Neural crest cell (in vitro differentiated cells): ENCODE measurements at regions not wholly inside any gene's neighbourhood (a gene's known extent, or its start where the extent isn't known, plus 50 kb on each side); places are given as distances from the start of the nearest gene placed in this dataset.

ENCODE experiments used
- DNase-seq: peaks from one replicate; pipeline ENCODE4 v3.0.0; 2021; ENCODE audit warnings: low read depth, mixed read lengths, low spot score
- H3K27ac Mint-ChIP-seq: one replicate; pipeline ENCODE4 v1.8.0; 2021; ENCODE audit warnings: mild to moderate bottlenecking, mixed read lengths; ENCODE audit not compliant: unreplicated experiment
- H3K27me3 Mint-ChIP-seq: 2 replicates; pipeline ENCODE4 v1.8.0; 2021; ENCODE audit warnings: low read depth, mild to moderate bottlenecking, mixed read lengths
- H3K36me3 Mint-ChIP-seq: 2 replicates; pipeline ENCODE4 v1.8.0; 2021; ENCODE audit warnings: low read depth, mild to moderate bottlenecking, mixed read lengths
- H3K4me1 Mint-ChIP-seq: 2 replicates; pipeline ENCODE4 v1.8.0; 2021; ENCODE audit warnings: mixed read lengths
- H3K4me3 Mint-ChIP-seq: one replicate; pipeline ENCODE4 v1.8.0; 2021; ENCODE audit warnings: mild to moderate bottlenecking, mixed read lengths
- H3K9me3 Mint-ChIP-seq: 2 replicates; pipeline ENCODE4 v1.8.0; 2021; ENCODE audit warnings: mixed read lengths
- CTCF ChIP-seq: fragments of 200-600 bp; sonication (generic); conservative IDR thresholded peaks from 2 replicates; pipeline ENCODE4 v1.5.0; 2021; ENCODE audit warnings: antibody characterized with exemption, mild to moderate bottlenecking

GRCh38 chr3:153631102-153631501, 469.1 kb downstream of the RAP2B start:
- DNase-seq: no peak
- TF ChIP-seq CTCF: no peak
- Mint-ChIP-seq H3K27me3 (no peaks in the 10 kb centered on the region), H3K4me1 (no peaks in the 10 kb centered on the region), H3K4me3 (no peak overlapping the region), H3K27ac (no peak overlapping the region), H3K36me3 (no peaks in the 10 kb centered on the region), H3K9me3 (no peaks in the 10 kb centered on the region)

- DNase-seq: no peak
- no peak for TF ChIP-seq CTCF
- no peak overlapping the region for H3K4me3 Mint-ChIP-seq
- no peaks in the 10 kb centered on the region for H3K9me3 Mint-ChIP-seq
- H3K27me3 Mint-ChIP-seq: no peaks in the 10 kb centered on the region
- H3K4me1 Mint-ChIP-seq: no peaks in the 10 kb centered on the region
- H3K27ac Mint-ChIP-seq: no peak overlapping the region
- H3K36me3 Mint-ChIP-seq: no peaks in the 10 kb centered on the region
Observed at GRCh38 chr3:153631664-153632063, 469.6 kb downstream of the RAP2B start.

GRCh38 chr3:153633407-153633806, 471.4 kb downstream of the RAP2B start:
- DNase-seq: no peak
- H3K4me3 Mint-ChIP-seq: no peak overlapping the region
- no peaks in the 10 kb centered on the region for H3K36me3 Mint-ChIP-seq
- H3K27me3 Mint-ChIP-seq: no peaks in the 10 kb centered on the region
- TF ChIP-seq CTCF: no peak
- H3K27ac Mint-ChIP-seq: no peak overlapping the region
- no peaks in the 10 kb centered on the region for H3K9me3 Mint-ChIP-seq
- no peaks in the 10 kb centered on the region for H3K4me1 Mint-ChIP-seq

GRCh38 chr3:153634683-153635082, 472.7 kb downstream of the RAP2B start:
- DNase-seq: no peak
- no peak for TF ChIP-seq CTCF
- no peak overlapping the region for H3K4me3 Mint-ChIP-seq
- no peak overlapping the region for H3K27ac Mint-ChIP-seq
- H3K36me3 Mint-ChIP-seq: no peaks in the 10 kb centered on the region
- no peaks in the 10 kb centered on the region for H3K9me3 Mint-ChIP-seq
- H3K27me3 Mint-ChIP-seq: no peaks in the 10 kb centered on the region
- no peaks in the 10 kb centered on the region for H3K4me1 Mint-ChIP-seq

GRCh38 chr3:153639631-153640030, 477.6 kb downstream of the RAP2B start:
- H3K36me3 Mint-ChIP-seq: no peaks in the 10 kb centered on the region
- no peak for DNase-seq
- H3K4me3 Mint-ChIP-seq: no peak overlapping the region
- no peaks in the 10 kb centered on the region for H3K27me3 Mint-ChIP-seq
- H3K9me3 Mint-ChIP-seq: peaks cover 2% of the 10 kb centered on the region
- TF ChIP-seq CTCF: no peak
- H3K27ac Mint-ChIP-seq: no peak overlapping the region
- H3K4me1 Mint-ChIP-seq: no peaks in the 10 kb centered on the region
